GM06990 (cell line): ENCODE measurements at regions not wholly inside any gene's neighbourhood (a gene's known extent, or its start where the extent isn't known, plus 50 kb on each side); places are given as distances from the start of the nearest gene placed in this dataset.
"Not testable (repeated sequence)": the region's sequence is repeated elsewhere in the genome, so short reads cannot be mapped to it uniquely, and the experiment has no call there.

ENCODE experiments used
- DNase-seq: peaks from one replicate; pipeline ENCODE4 v3.0.0-alpha.2; 2011; ENCODE audit not compliant: insufficient read length; ENCODE audit errors: extremely low read depth
- H3K27me3 ChIP-seq: replicated peaks from 2 replicates; pipeline ENCODE4 v1.6.0; 2011; ENCODE audit warnings: low read length; ENCODE audit not compliant: control insufficient read depth, insufficient read depth
- H3K36me3 ChIP-seq: 2 replicates; pipeline ENCODE4 v1.5.1; 2011; ENCODE audit warnings: low read length; ENCODE audit not compliant: control insufficient read depth, insufficient read depth
- H3K4me3 ChIP-seq: replicated peaks from 2 replicates; pipeline ENCODE4 v1.5.1; 2011; ENCODE audit warnings: low read depth, mild to moderate bottlenecking, control low read depth, low read length
- CTCF ChIP-seq: IDR thresholded peaks from 2 replicates; pipeline ENCODE4 v1.5.1; 2011; ENCODE audit warnings: low read length, control low read depth, mild to moderate bottlenecking, inconsistent platforms; ENCODE audit not compliant: insufficient read depth, poor library complexity, severe bottlenecking

GRCh38 chr5:124888050-124888506, 141.6 kb upstream of the ZNF608 start:
- no peak for DNase-seq
- Histone ChIP-seq H3K27me3 (no peaks in the 10 kb centered on the region), H3K4me3 (no peak overlapping the region), H3K36me3 (no peaks in the 10 kb centered on the region)
- no peak for TF ChIP-seq CTCF

- DNase-seq, result no peak
- Histone ChIP-seq H3K36me3 (no peaks in the 10 kb centered on the region), H3K4me3 (no peak overlapping the region), H3K27me3 (no peaks in the 10 kb centered on the region)
- no peak for TF ChIP-seq CTCF
These were observed 142.4 kb upstream of the ZNF608 start for GRCh38 chr5:124888622-124889485.

- Histone ChIP-seq H3K27me3 (no peaks in the 10 kb centered on the region), H3K36me3 (no peaks in the 10 kb centered on the region), H3K4me3 (no peak overlapping the region)
- no peak for TF ChIP-seq CTCF
- no peak for DNase-seq
These were observed 143.0 kb upstream of the ZNF608 start for GRCh38 chr5:124889486-124889825.

GRCh38 chr5:124889850-124890249, 143.4 kb upstream of the ZNF608 start:
- DNase-seq, result no peak
- Histone ChIP-seq H3K4me3 (no peak overlapping the region), H3K36me3 (no peaks in the 10 kb centered on the region), H3K27me3 (no peaks in the 10 kb centered on the region)
- TF ChIP-seq CTCF, result no peak

- not testable (repeated sequence) for DNase-seq, H3K36me3 ChIP-seq, H3K4me3 ChIP-seq, H3K27me3 ChIP-seq
These were observed 144.0 kb upstream of the ZNF608 start for GRCh38 chr5:124890442-124890841.

GRCh38 chr5:124891179-124891578, 144.7 kb upstream of the ZNF608 start:
- Histone ChIP-seq H3K27me3 (no peaks in the 10 kb centered on the region), H3K4me3 (no peak overlapping the region), H3K36me3 (no peaks in the 10 kb centered on the region)
- TF ChIP-seq CTCF, result no peak
- no peak for DNase-seq
